ENCODE measurements at regions not wholly inside any gene's neighbourhood (a gene's known extent, or its start where the extent isn't known, plus 50 kb on each side); places are given as distances from the start of the nearest gene placed in this dataset. TPM values are rescaled to one million over a fixed set of nuclear protein-coding genes. Genes with fewer than 3 reads are reported as not detected.
A peak's percentile ranks its signal among the peaks of the same experiment; 100 is the strongest.

- no peak overlapping the region for H3K4me3 ChIP-seq (ENCODE audit: low read depth, low read length)
- no peak for DNase-seq (ENCODE audit: low read depth)
- TF ChIP-seq, protein P1, sequence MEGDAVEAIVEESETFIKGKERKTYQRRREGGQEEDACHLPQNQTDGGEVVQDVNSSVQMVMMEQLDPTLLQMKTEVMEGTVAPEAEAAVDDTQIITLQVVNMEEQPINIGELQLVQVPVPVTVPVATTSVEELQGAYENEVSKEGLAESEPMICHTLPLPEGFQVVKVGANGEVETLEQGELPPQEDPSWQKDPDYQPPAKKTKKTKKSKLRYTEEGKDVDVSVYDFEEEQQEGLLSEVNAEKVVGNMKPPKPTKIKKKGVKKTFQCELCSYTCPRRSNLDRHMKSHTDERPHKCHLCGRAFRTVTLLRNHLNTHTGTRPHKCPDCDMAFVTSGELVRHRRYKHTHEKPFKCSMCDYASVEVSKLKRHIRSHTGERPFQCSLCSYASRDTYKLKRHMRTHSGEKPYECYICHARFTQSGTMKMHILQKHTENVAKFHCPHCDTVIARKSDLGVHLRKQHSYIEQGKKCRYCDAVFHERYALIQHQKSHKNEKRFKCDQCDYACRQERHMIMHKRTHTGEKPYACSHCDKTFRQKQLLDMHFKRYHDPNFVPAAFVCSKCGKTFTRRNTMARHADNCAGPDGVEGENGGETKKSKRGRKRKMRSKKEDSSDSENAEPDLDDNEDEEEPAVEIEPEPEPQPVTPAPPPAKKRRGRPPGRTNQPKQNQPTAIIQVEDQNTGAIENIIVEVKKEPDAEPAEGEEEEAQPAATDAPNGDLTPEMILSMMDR (IDR thresholded peaks at IDR 0.05; ENCODE audit: insufficient read depth, low read length) = no peak
Measured at GRCh38 chr2:216914491-216914890, 54.6 kb upstream of the TNP1 start.

DNA sequence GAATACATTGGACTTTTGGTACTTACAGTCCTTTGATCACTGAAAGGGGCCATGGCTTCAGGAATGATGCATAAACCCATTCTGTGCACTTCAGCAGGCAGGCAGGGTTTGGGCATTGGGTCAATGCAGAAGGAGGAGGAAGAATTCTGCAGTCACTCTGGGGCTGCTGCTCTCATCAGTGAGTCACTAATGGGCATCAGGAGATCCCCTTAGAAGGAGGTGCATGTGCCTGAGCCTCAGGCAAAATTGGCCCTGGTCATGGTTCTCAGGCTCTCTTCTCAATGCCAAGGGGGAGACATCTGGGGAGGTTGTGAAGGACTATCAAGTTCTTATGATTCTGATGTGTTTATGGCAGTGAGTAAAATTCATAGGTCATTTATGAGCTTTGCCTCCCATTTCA lies 52.0 kb upstream of the TNP1 start:
- DNase-seq (ENCODE audit: low read depth) = peak; percentile 25
- TF ChIP-seq, protein P1 (IDR thresholded peaks at IDR 0.05; ENCODE audit: insufficient read depth, low read length) = no peak

GRCh38 chr2:216911008-216911407 lies 51.1 kb upstream of the TNP1 start:
- TF ChIP-seq, protein P1 (IDR thresholded peaks at IDR 0.05; ENCODE audit: insufficient read depth, low read length) = no peak
- DNase-seq (ENCODE audit: low read depth) = no peak
- H3K4me3 ChIP-seq (ENCODE audit: low read depth, low read length) = no peak overlapping the region

More for the DNA sequence above, 52.0 kb upstream of the TNP1 start:
- H3K4me3 ChIP-seq (ENCODE audit: low read depth, low read length) = no peak overlapping the region

GRCh38 chr2:216909541-216910210 lies 49.8 kb upstream of the TNP1 start:
- H3K4me3 ChIP-seq (ENCODE audit: low read depth, low read length) = no peak overlapping the region
- TF ChIP-seq, protein P1 (IDR thresholded peaks at IDR 0.05; ENCODE audit: insufficient read depth, low read length) = no peak
- DNase-seq (ENCODE audit: low read depth) = no peak

Small RNAs in the stretch of these regions (small RNA-seq; reads per million reads assigned to genes)
- not detected for gene RF01983

Data from fibroblast of the aortic adventitia (primary cell).